Skeletal muscle satellite cell (primary cell): ENCODE measurements at regions not wholly inside any gene's neighbourhood (a gene's known extent, or its start where the extent isn't known, plus 50 kb on each side); places are given as distances from the start of the nearest gene placed in this dataset.
"Not testable (repeated sequence)": the region's sequence is repeated elsewhere in the genome, so short reads cannot be mapped to it uniquely, and the experiment has no call there.

Experiments
- H3K27me3 ChIP-seq: 2 replicates; pipeline ENCODE4 v1.7.0; 2013; ENCODE audit warnings: low read length; ENCODE audit not compliant: control insufficient read depth, insufficient read depth
- H3K36me3 ChIP-seq: 2 replicates; pipeline ENCODE4 v1.7.0; 2013; ENCODE audit warnings: mild to moderate bottlenecking, control low read depth, low read length; ENCODE audit not compliant: insufficient read depth
- H3K4me1 ChIP-seq: 2 replicates; pipeline ENCODE4 v1.7.0; 2013; ENCODE audit warnings: low read length; ENCODE audit not compliant: control insufficient read depth, insufficient read depth
- H3K4me2 ChIP-seq: 2 replicates; pipeline ENCODE4 v1.7.0; 2013; ENCODE audit warnings: mild to moderate bottlenecking, low read length
- H3K4me3 ChIP-seq: 2 replicates; pipeline ENCODE4 v1.7.0; 2013; ENCODE audit warnings: low read length
- H3K9ac ChIP-seq: 2 replicates; pipeline ENCODE4 v1.7.0; 2013; ENCODE audit warnings: mild to moderate bottlenecking, low read depth, low read length, moderate library complexity
- H3K9me3 ChIP-seq: replicated peaks from 2 replicates; pipeline ENCODE4 v1.7.0; 2013; ENCODE audit warnings: mild to moderate bottlenecking, control low read depth, low read length

DNA sequence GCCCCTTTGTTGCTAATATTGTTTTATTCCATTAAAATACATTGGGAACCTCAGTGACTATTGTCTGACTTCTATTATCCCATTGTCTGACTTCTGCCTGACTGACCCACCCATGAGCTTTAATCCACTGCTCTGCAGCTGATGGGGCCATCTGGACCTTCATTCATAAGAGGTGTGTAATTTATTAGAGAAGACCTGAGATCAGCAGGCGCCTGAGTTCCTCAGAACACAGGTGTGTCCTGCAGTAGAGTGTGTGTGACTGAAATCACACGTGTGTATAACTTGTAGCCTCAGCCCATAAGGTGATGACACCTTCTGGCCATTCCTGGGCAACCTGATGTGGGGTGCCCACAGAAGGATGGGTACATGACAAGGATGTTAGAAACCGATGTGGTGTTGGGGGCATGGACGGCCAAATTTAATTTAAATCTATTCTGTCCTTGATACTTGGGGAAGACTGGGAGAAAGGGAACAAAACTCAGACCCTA lies 821.0 kb downstream of the TMEM121 start:
- H3K9ac ChIP-seq = no peak overlapping the region
- no peaks in the 10 kb centered on the region for H3K27me3 ChIP-seq
- peaks cover 45% of the 10 kb centered on the region for H3K9me3 ChIP-seq
- H3K4me3 ChIP-seq = no peak overlapping the region
- H3K4me2 ChIP-seq = no peak overlapping the region
- no peaks in the 10 kb centered on the region for H3K36me3 ChIP-seq
- no peaks in the 10 kb centered on the region for H3K4me1 ChIP-seq

DNA sequence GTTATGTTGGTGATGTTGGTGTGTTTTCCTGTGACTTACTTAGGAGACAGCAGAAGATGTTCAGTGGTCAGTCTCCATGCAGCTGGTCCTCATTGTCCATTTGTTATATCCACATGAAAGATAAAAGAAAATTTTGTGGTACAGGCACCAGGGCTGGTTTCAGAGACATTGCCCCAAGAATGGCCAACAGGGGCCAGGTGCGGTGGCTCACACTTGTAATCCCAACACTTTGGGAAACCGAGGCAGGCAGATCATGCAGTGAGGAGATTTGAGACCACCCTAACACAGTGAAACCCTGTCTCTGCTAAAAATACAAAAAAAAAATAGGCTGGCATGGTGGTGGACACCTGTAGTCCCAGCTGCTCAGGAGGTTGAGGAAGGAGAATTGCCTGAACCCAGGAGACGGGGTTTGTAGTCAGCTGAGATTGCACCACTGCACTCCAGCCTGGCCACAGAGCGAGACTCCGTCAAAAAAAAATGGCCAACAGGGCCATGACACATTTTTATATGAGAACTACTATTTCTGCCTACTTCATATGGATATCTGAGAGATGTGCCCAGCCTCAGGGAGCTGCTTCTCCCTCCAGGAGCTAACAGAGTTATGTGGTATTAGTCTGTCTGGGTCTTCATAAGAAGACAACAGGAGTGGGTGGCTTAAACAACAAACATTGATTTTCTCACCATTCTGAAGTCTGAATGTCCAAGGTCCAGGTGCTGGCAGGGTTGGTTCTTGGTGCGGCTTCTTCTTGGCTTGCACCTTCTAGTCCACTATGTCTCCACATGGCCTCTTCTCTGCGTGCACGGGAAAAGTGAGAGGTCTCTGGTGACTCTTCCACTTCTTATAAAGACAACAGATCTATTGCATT lies 821.7 kb downstream of the TMEM121 start:
- Histone ChIP-seq H3K36me3 (no peaks in the 10 kb centered on the region), H3K9ac (no peak overlapping the region), H3K4me3 (no peak overlapping the region), H3K27me3 (no peaks in the 10 kb centered on the region), H3K4me1 (no peaks in the 10 kb centered on the region), H3K4me2 (no peak overlapping the region), H3K9me3 (peaks cover 40% of the 10 kb centered on the region)

DNA sequence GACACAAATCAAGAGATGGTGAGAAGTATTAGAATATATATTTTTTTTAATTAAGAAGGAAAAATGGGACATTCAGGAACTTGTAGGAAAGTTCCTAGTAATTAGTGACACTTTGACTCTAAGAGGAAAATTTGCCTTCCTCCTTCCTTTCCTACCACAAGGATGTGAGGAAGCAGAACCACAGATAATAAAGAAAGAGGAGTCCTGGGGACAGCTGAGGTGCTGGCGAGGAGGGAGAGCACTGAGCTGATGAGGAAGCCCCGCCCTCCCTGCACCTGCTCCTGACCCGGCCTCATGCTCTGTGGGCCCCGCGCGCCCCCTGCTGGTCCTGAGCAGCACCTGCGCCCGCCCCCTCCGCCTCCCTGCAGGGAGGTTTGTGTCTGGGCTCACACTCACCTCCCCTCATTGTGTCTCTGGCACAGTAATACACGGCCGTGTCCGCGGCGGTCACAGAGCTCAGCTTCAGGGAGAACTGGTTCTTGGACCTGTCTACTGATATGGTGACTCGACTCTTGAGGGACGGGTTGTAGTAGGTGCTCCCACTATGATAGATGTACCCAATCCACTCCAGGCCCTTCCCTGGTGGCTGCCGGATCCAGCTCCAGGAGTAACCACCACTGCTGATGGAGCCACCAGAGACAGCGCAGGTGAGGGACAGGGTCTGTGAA lies 822.6 kb downstream of the TMEM121 start:
- H3K27me3 ChIP-seq, H3K4me1 ChIP-seq: not testable (repeated sequence)

DNA sequence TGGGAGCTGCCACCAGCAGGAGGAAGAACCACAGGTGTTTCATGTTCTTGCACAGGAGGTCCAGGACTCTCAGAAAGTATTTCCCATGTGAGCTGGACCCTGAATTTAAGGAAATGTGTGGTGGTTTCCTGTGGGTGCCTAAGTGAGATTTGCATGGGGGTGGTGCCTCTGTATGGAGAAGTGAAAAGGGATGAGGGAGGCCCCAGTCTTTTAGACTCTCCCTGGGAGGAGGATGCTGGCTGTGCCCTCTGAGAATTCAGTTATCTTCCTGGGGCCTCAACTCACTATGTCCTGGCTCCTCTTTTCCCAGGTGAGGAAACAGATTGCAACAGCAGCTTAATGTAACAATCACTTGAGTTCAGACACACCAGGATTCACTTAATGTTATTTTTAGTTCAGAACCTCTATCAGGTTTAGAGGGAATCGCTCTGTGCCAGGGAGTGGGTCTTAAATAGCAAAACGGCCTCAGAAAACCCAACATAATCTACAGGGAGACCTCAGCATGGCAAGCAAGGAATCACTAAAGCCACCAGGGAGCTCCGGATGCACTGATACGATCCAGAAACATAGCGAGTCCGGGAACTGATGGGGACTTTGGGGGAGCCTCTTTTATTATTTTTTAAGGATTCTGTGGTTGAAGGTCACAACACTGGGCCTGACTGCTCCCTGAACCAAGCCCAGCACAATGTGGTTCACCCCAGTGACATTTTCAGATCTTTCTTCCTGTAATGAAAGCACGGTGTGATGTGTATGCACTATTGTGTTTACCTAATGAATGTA lies 823.5 kb downstream of the TMEM121 start:
- not testable (repeated sequence) for H3K4me3 ChIP-seq, H3K9ac ChIP-seq, H3K4me2 ChIP-seq, H3K4me1 ChIP-seq, H3K36me3 ChIP-seq, H3K27me3 ChIP-seq
- H3K9me3 ChIP-seq = peaks cover 42% of the 10 kb centered on the region

More for the DNA sequence above, 822.6 kb downstream of the TMEM121 start:
- H3K4me3 ChIP-seq, H3K9ac ChIP-seq, H3K36me3 ChIP-seq, H3K4me2 ChIP-seq: not testable (repeated sequence)
- H3K9me3 ChIP-seq = peaks cover 36% of the 10 kb centered on the region

DNA sequence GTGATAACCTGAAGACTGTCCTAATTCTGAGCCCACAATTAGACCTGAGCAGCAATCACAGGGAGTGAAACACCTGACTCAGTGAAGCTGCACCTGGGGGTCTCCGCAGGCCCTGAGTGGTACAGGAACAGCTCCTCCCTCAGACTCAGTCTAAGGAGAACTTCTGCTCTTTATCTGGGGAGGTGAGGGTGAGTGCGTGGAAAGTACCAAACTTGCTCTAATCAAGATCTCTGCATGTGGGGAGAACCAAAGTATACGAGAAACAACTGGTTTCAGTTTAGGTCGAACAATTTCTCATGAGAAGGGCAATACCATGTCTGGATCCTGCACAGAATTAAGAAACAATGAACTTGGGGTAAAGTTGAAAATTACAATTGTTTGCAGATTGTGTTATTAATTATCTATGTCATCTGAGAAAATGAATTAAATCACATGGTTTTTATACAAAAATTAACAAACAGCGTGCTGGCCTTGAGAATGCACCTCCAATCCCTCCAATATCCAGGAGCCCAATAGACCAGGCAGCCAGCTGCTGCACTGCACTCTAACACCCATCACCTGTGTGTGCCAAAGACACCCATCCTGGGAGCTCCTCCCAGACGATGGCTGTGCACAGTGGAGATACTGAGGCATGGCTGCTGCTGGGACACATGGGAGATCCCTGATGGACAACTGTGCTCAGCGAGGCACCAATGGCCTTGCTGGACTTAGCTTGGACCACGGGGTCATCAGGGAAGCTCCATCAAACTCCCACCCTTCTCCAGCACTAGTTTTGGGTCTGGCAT lies 828.8 kb downstream of the TMEM121 start:
- H3K4me1 ChIP-seq, H3K36me3 ChIP-seq, H3K9me3 ChIP-seq: not testable (repeated sequence)

DNA sequence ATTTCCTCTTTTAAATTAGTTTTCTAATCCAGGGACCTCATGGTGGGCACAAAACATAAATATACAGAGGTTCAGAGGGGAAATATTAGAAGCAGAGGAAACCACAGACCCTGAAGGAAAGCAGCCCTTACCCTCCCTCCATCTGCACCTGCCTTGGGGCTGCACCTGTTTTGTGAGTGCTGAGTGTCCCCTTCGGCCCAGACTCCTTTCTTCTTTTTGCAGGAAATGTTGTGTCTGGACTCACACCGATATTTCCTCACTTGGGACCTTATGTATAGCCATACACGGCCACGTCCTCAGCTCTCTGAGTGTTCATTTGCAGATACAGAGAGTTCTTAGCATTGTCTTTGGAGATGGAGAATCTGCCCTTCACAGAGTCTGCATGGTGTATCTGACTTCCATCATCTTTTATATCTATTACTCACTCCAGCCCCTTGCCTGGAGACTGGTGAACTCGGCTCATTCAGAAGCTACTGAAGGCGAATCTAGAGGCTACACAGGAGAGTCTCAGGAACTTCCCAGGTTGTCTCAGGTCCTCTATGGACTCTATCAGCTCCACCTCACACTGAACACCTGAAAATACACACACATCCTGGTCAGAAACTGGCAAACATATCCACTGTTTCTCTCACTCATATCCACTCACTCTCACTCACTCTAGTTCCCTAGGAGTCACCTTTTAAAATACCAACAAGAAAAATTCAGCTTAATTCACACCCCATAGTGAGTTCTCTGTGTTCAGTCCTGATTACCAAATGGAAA lies 829.7 kb downstream of the TMEM121 start:
- not testable (repeated sequence) for H3K9me3 ChIP-seq, H3K4me1 ChIP-seq, H3K27me3 ChIP-seq, H3K9ac ChIP-seq, H3K4me3 ChIP-seq, H3K36me3 ChIP-seq, H3K4me2 ChIP-seq

More for the DNA sequence above, 828.8 kb downstream of the TMEM121 start:
- H3K4me2 ChIP-seq, H3K4me3 ChIP-seq, H3K27me3 ChIP-seq, H3K9ac ChIP-seq: not testable (repeated sequence)

DNA sequence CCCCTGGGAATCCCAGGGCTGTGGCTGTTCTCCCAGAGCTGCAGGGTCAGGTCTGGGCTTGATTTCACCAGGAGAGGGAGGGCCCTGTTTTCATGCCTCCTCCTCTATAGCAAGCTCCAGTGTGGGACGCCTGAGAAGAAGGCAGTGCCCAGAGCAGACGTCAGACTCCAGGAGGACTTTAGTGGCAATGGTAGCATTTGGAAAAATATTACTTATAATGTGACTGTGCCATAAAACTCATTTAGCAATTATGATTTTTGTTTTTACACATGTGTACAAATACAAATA lies 830.2 kb downstream of the TMEM121 start:
- not testable (repeated sequence) for H3K4me1 ChIP-seq, H3K9ac ChIP-seq, H3K4me3 ChIP-seq

DNA sequence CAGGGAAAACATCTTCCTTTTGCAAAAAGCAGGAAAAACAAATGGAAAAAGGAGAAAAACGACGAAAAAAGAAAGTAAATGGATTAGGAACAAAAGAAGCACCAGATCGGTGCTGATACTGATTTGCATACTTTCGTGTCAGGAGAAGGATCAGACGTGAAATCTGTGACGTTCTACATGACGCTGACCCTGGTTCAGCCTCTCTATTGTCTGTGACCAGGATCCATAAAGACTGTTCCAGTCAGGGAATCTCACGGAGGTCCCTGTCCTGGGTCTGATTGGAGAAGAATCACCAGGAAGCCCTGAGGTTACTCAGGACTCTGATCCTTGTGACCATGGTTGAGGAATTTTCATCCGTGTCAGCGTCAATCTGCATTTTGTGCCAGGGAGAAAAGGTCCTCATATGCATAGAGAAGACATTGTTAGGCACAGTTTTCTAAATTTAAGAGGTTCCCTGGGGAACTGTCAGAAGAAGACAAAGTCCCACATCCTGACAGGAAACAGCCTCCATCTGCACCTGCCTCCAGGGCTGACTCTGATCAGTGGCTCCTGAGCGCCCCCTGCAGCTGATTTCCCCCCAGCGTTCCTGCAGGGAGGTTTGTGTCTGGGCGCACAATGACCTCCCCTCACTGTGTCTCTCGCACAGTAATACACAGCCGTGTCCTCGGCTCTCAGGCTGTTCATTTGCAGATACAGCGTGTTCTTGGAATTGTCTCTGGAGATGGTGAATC lies 832.9 kb downstream of the TMEM121 start:
- not testable (repeated sequence) for H3K36me3 ChIP-seq, H3K9me3 ChIP-seq, H3K4me1 ChIP-seq, H3K9ac ChIP-seq, H3K4me3 ChIP-seq, H3K27me3 ChIP-seq, H3K4me2 ChIP-seq

More for the DNA sequence above, 830.2 kb downstream of the TMEM121 start:
- not testable (repeated sequence) for H3K9me3 ChIP-seq, H3K4me2 ChIP-seq, H3K27me3 ChIP-seq, H3K36me3 ChIP-seq

DNA sequence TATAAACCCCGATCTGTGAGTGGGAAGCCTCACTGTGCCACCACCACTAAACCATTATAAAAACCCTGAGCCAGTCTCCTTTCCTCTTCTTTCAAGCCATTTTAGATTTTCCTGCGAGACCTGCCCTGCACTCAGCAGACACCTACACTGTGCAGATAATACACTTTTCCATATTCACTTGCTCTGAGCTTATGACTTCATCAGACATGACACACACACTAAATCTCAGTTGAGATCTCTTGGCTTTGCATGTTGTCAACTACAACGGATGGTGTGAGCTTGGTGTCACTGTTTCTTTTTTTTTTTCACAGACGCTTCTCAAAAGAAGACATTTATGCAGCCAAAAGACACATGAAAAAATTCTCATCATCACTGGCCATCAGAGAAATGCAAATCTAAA lies 839.0 kb downstream of the TMEM121 start:
- not testable (repeated sequence) for H3K9me3 ChIP-seq, H3K36me3 ChIP-seq

DNA sequence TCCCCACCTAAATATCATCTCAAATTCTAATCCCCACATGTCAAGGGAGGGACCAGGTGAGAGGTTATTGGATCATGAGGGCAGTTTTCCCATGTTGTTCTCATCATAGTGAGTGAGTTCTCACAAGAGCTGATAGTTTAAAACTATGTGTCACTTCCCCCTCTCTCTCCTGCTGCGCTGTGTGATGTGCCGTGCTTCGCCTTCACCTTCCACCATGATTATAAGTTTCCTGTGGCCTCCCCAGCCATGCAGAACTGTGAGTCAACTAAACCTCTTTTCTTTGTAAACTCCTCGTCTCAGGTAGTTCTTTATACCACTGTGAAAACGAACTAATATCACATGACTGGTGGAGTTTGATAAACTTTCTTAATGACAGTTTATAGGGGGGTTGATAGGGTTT lies 839.5 kb downstream of the TMEM121 start:
- H3K27me3 ChIP-seq, H3K4me1 ChIP-seq, H3K36me3 ChIP-seq, H3K4me2 ChIP-seq, H3K9me3 ChIP-seq, H3K9ac ChIP-seq, H3K4me3 ChIP-seq: not testable (repeated sequence)

More for the DNA sequence above, 839.0 kb downstream of the TMEM121 start:
- H3K27me3 ChIP-seq, H3K4me1 ChIP-seq, H3K4me3 ChIP-seq, H3K4me2 ChIP-seq, H3K9ac ChIP-seq: not testable (repeated sequence)
